ENCODE measurements at regions not wholly inside any gene's neighbourhood (a gene's known extent, or its start where the extent isn't known, plus 50 kb on each side); places are given as distances from the start of the nearest gene placed in this dataset.

DNA sequence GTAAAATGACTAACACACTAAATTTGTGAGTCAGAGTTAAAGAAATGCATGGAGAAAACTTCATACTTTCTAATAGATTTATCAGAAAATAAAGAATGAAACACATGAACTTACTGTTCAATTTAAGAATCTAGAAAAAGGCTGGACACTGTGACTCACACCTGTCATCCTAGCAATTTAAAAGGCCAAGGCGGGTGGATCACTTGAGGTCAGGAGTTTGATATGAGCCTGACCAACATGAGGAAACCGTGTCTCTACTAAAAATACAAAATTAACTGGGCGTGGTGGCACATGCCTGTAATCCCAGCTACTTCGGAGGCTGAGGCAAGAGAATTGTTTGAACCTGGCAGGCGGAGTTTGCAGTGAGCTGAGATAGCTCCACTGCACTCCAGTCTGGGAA is 1106.2 kb upstream of the LRRN3 start:
- Histone ChIP-seq H3K4me1 (ENCODE audit: insufficient read depth, low read length, severe bottlenecking) (no peaks in the 10 kb centered on the region), H3K27me3 (ENCODE audit: insufficient read depth, low read length) (no peaks in the 10 kb centered on the region), H3K4me3 (ENCODE audit: low read depth, low read length, poor library complexity, severe bottlenecking) (no peak overlapping the region), H3K27ac (ENCODE audit: low read depth, low read length, poor library complexity, severe bottlenecking) (no peak overlapping the region), H3K9me3 (ENCODE audit: low read length) (peaks cover 5% of the 10 kb centered on the region; the same call in 1 of the 2 replicates), H2AFZ (ENCODE audit: low read length) (no peak overlapping the region), H3K36me3 (ENCODE audit: insufficient read depth, low read length) (no peaks in the 10 kb centered on the region), H3K9me2 (ENCODE audit: low read depth, low read length) (peaks cover 11% of the 10 kb centered on the region; the same call in 1 of the 2 replicates), H4K20me1 (ENCODE audit: insufficient read depth, low read length) (no peaks in the 10 kb centered on the region), H3F3A (ENCODE audit: insufficient read depth, low read length) (no peaks in the 10 kb centered on the region), H3K79me2 (ENCODE audit: insufficient read depth, low read length) (no peaks in the 10 kb centered on the region), H3K9ac (ENCODE audit: low read length) (no peak overlapping the region), H3K4me2 (ENCODE audit: low read length) (no peak overlapping the region)
- TF ChIP-seq, protein P1, sequence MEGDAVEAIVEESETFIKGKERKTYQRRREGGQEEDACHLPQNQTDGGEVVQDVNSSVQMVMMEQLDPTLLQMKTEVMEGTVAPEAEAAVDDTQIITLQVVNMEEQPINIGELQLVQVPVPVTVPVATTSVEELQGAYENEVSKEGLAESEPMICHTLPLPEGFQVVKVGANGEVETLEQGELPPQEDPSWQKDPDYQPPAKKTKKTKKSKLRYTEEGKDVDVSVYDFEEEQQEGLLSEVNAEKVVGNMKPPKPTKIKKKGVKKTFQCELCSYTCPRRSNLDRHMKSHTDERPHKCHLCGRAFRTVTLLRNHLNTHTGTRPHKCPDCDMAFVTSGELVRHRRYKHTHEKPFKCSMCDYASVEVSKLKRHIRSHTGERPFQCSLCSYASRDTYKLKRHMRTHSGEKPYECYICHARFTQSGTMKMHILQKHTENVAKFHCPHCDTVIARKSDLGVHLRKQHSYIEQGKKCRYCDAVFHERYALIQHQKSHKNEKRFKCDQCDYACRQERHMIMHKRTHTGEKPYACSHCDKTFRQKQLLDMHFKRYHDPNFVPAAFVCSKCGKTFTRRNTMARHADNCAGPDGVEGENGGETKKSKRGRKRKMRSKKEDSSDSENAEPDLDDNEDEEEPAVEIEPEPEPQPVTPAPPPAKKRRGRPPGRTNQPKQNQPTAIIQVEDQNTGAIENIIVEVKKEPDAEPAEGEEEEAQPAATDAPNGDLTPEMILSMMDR (IDR thresholded peaks at IDR 0.05; ENCODE audit: low read length) = no peak
- no peak for TF ChIP-seq EZH2 (IDR thresholded peaks at IDR 0.05; ENCODE audit: borderline replicate concordance, low read length)

- Histone ChIP-seq H4K20me1 (ENCODE audit: insufficient read depth, low read length) (no peaks in the 10 kb centered on the region), H3K9me3 (ENCODE audit: low read length) (peaks cover 5% of the 10 kb centered on the region; the same call in 1 of the 2 replicates), H3K27me3 (ENCODE audit: insufficient read depth, low read length) (no peaks in the 10 kb centered on the region), H3K36me3 (ENCODE audit: insufficient read depth, low read length) (no peaks in the 10 kb centered on the region), H3K4me1 (ENCODE audit: insufficient read depth, low read length, severe bottlenecking) (no peaks in the 10 kb centered on the region), H3K79me2 (ENCODE audit: insufficient read depth, low read length) (no peaks in the 10 kb centered on the region), H3K27ac (ENCODE audit: low read depth, low read length, poor library complexity, severe bottlenecking) (no peak overlapping the region), H3K4me2 (ENCODE audit: low read length) (no peak overlapping the region), H3F3A (ENCODE audit: insufficient read depth, low read length) (no peaks in the 10 kb centered on the region), H3K4me3 (ENCODE audit: low read depth, low read length, poor library complexity, severe bottlenecking) (no peak overlapping the region), H2AFZ (ENCODE audit: low read length) (no peak overlapping the region), H3K9ac (ENCODE audit: low read length) (no peak overlapping the region), H3K9me2 (ENCODE audit: low read depth, low read length) (peaks cover 11% of the 10 kb centered on the region; the same call in 1 of the 2 replicates)
- TF ChIP-seq EZH2 (IDR thresholded peaks at IDR 0.05; ENCODE audit: borderline replicate concordance, low read length) = no peak
- TF ChIP-seq, protein P1 (IDR thresholded peaks at IDR 0.05; ENCODE audit: low read length) = no peak
Measured at GRCh38 chr7:109986701-109987100, 1104.2 kb upstream of the LRRN3 start.

DNA sequence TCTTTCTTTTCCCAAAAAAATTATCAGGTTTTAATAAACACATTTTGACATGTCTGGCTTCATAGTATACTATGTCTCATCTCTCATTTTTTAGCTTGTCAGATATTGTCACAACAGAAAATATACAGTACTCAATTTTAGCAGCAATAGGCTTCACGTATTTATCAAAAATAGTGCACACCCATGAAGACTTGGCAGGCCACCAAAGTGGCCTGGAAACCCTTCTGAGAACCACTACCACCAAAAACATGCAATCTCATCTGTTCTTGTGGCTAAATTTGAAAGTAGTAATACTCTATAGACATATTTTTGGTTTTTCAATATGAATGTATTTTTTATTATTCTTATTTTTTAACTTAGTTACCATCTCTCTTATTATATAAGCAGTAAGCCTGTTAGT is 1094.5 kb upstream of the LRRN3 start:
- Histone ChIP-seq H3F3A (ENCODE audit: insufficient read depth, low read length) (no peaks in the 10 kb centered on the region), H3K4me1 (ENCODE audit: insufficient read depth, low read length, severe bottlenecking) (no peaks in the 10 kb centered on the region), H3K9ac (ENCODE audit: low read length) (no peak overlapping the region), H3K79me2 (ENCODE audit: insufficient read depth, low read length) (no peaks in the 10 kb centered on the region), H3K36me3 (ENCODE audit: insufficient read depth, low read length) (no peaks in the 10 kb centered on the region), H3K9me3 (ENCODE audit: low read length) (no peaks in the 10 kb centered on the region), H3K9me2 (ENCODE audit: low read depth, low read length) (no peaks in the 10 kb centered on the region), H2AFZ (ENCODE audit: low read length) (no peak overlapping the region), H3K27ac (ENCODE audit: low read depth, low read length, poor library complexity, severe bottlenecking) (no peak overlapping the region), H3K27me3 (ENCODE audit: insufficient read depth, low read length) (no peaks in the 10 kb centered on the region), H3K4me3 (ENCODE audit: low read depth, low read length, poor library complexity, severe bottlenecking) (no peak overlapping the region), H3K4me2 (ENCODE audit: low read length) (no peak overlapping the region), H4K20me1 (ENCODE audit: insufficient read depth, low read length) (no peaks in the 10 kb centered on the region)
- TF ChIP-seq, protein P1 (IDR thresholded peaks at IDR 0.05; ENCODE audit: low read length) = no peak
- no peak for TF ChIP-seq EZH2 (IDR thresholded peaks at IDR 0.05; ENCODE audit: borderline replicate concordance, low read length)
